ENCODE measurements at regions not wholly inside any gene's neighbourhood (a gene's known extent, or its start where the extent isn't known, plus 50 kb on each side); places are given as distances from the start of the nearest gene placed in this dataset.

GRCh38 chr12:126193190-126193589, 1128.0 kb downstream of the AACS start:
- TF ChIP-seq CTCF (IDR thresholded peaks at IDR 0.05) (no peak), POLR2A (IDR thresholded peaks at IDR 0.05) (no peak), POLR2AphosphoS5 (IDR thresholded peaks at IDR 0.05) (no peak)

All from prostate gland (tissue), 2 donors.